ENCODE measurements at regions not wholly inside any gene's neighbourhood (a gene's known extent, or its start where the extent isn't known, plus 50 kb on each side); places are given as distances from the start of the nearest gene placed in this dataset.

DNA sequence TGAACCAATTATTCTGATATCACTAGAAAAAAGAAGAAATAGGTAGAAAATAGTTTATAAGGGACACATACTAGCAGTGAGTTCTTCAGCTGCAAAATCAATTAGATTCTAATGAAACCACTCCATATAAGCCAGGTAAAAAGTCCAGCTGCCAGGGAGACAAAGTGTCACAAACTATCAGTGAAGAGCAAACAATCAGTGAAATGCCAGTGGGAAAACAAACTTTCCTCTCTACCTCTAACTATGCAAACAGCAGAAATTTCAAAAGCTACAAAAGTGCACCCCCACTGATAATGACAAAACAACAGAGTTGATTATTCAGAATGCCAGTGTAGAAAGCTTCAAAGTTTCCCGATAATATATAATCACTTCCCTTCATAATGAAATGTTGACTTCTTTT lies 637.2 kb upstream of the ITGA1 start:
- no peak for TF ChIP-seq POLR2A (IDR thresholded peaks at IDR 0.05)
- TF ChIP-seq, protein P1, sequence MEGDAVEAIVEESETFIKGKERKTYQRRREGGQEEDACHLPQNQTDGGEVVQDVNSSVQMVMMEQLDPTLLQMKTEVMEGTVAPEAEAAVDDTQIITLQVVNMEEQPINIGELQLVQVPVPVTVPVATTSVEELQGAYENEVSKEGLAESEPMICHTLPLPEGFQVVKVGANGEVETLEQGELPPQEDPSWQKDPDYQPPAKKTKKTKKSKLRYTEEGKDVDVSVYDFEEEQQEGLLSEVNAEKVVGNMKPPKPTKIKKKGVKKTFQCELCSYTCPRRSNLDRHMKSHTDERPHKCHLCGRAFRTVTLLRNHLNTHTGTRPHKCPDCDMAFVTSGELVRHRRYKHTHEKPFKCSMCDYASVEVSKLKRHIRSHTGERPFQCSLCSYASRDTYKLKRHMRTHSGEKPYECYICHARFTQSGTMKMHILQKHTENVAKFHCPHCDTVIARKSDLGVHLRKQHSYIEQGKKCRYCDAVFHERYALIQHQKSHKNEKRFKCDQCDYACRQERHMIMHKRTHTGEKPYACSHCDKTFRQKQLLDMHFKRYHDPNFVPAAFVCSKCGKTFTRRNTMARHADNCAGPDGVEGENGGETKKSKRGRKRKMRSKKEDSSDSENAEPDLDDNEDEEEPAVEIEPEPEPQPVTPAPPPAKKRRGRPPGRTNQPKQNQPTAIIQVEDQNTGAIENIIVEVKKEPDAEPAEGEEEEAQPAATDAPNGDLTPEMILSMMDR (IDR thresholded peaks at IDR 0.05), result no peak

All from thyroid gland (tissue), 4 donors.